BLaER1 (cell line): ENCODE measurements at regions not wholly inside any gene's neighbourhood (a gene's known extent, or its start where the extent isn't known, plus 50 kb on each side); places are given as distances from the start of the nearest gene placed in this dataset.
"Not testable (repeated sequence)": the region's sequence is repeated elsewhere in the genome, so short reads cannot be mapped to it uniquely, and the experiment has no call there.

Experiments
- H3K27ac ChIP-seq: shearing (Covaris generic); formaldehyde crosslinking; 2 replicates; pipeline ENCODE4 v1.8.1; 2022
- H3K27me3 ChIP-seq: shearing (Covaris generic); formaldehyde crosslinking; 2 replicates; pipeline ENCODE4 v1.8.1; 2022
- H3K36me3 ChIP-seq: shearing (Covaris generic); formaldehyde crosslinking; 2 replicates; pipeline ENCODE4 v1.8.1; 2022
- H3K4me1 ChIP-seq: shearing (Covaris generic); formaldehyde crosslinking; 2 replicates; pipeline ENCODE4 v1.8.1; 2022
- H3K4me2 ChIP-seq: shearing (Covaris generic); formaldehyde crosslinking; 2 replicates; pipeline ENCODE4 v1.8.1; 2022
- H3K4me3 ChIP-seq: shearing (Covaris generic); formaldehyde crosslinking; 2 replicates; pipeline ENCODE4 v1.8.1; 2022
- H3K9ac ChIP-seq: shearing (Covaris generic); formaldehyde crosslinking; 2 replicates; pipeline ENCODE4 v1.8.1; 2022
- H3K9me3 ChIP-seq: shearing (Covaris generic); formaldehyde crosslinking; 2 replicates; pipeline ENCODE4 v1.8.1; 2022
- H4K20me1 ChIP-seq: shearing (Covaris generic); formaldehyde crosslinking; 2 replicates; pipeline ENCODE4 v1.8.1; 2022
- Cebpa-rat ChIP-seq: shearing (Covaris generic); IDR thresholded peaks from 2 replicates; pipeline ENCODE4 v1.8.1; 2022

- H3K36me3 ChIP-seq, result peaks cover 7% of the 10 kb centered on the region; the same call in 1 of the 2 replicates
- no peak overlapping the region for H3K27ac ChIP-seq
- TF ChIP-seq Cebpa-rat, result no peak
- H3K4me2 ChIP-seq, result no peak overlapping the region
- no peak overlapping the region for H3K9ac ChIP-seq
- H3K4me1 ChIP-seq, result no peaks in the 10 kb centered on the region
- H3K9me3 ChIP-seq, result peaks cover 8% of the 10 kb centered on the region
- H3K27me3 ChIP-seq, result no peaks in the 10 kb centered on the region
- H3K4me3 ChIP-seq, result no peak overlapping the region
- no peaks in the 10 kb centered on the region for H4K20me1 ChIP-seq
Measured at GRCh38 chr1:120954736-120955135, 65.2 kb downstream of the PPIAL4A start.

GRCh38 chr1:120955961-120956360 is 66.4 kb downstream of the PPIAL4A start:
- not testable (repeated sequence) for H4K20me1 ChIP-seq, H3K27ac ChIP-seq, H3K4me1 ChIP-seq, H3K36me3 ChIP-seq, H3K4me3 ChIP-seq, H3K4me2 ChIP-seq, H3K27me3 ChIP-seq, H3K9ac ChIP-seq
- peaks cover 15% of the 10 kb centered on the region for H3K9me3 ChIP-seq

- H3K27me3 ChIP-seq, H3K4me3 ChIP-seq, H3K9ac ChIP-seq, H3K27ac ChIP-seq, H4K20me1 ChIP-seq, H3K36me3 ChIP-seq, H3K4me2 ChIP-seq, H3K4me1 ChIP-seq, H3K9me3 ChIP-seq: not testable (repeated sequence)
Measured at GRCh38 chr1:120966018-120966417, 76.4 kb downstream of the PPIAL4A start.

GRCh38 chr1:120972863-120973262 is 83.3 kb downstream of the PPIAL4A start:
- H3K9ac ChIP-seq, H4K20me1 ChIP-seq, H3K9me3 ChIP-seq, H3K4me2 ChIP-seq, H3K36me3 ChIP-seq, H3K4me3 ChIP-seq, H3K4me1 ChIP-seq, H3K27me3 ChIP-seq, H3K27ac ChIP-seq: not testable (repeated sequence)

GRCh38 chr1:120973836-120974235 is 84.3 kb downstream of the PPIAL4A start:
- not testable (repeated sequence) for H3K4me2 ChIP-seq, H3K27me3 ChIP-seq, H3K9ac ChIP-seq, H4K20me1 ChIP-seq, H3K36me3 ChIP-seq, H3K27ac ChIP-seq, H3K4me3 ChIP-seq, H3K4me1 ChIP-seq, H3K9me3 ChIP-seq

- H3K9ac ChIP-seq, H3K4me2 ChIP-seq, H4K20me1 ChIP-seq, H3K4me3 ChIP-seq, H3K27ac ChIP-seq, H3K4me1 ChIP-seq, H3K27me3 ChIP-seq, H3K9me3 ChIP-seq, H3K36me3 ChIP-seq: not testable (repeated sequence)
Measured at GRCh38 chr1:120977279-120977678, 87.7 kb downstream of the PPIAL4A start.

GRCh38 chr1:120981489-120982094 is 92.0 kb downstream of the PPIAL4A start:
- not testable (repeated sequence) for H3K4me1 ChIP-seq, H3K9me3 ChIP-seq, H3K27ac ChIP-seq, H3K4me2 ChIP-seq, H3K27me3 ChIP-seq, H3K9ac ChIP-seq, H3K36me3 ChIP-seq, H4K20me1 ChIP-seq, H3K4me3 ChIP-seq

GRCh38 chr1:120994614-120995013 is 105.0 kb downstream of the PPIAL4A start:
- not testable (repeated sequence) for H3K4me2 ChIP-seq, H3K4me1 ChIP-seq, H3K9me3 ChIP-seq, H3K9ac ChIP-seq, H3K27me3 ChIP-seq, H4K20me1 ChIP-seq, H3K27ac ChIP-seq, H3K36me3 ChIP-seq, H3K4me3 ChIP-seq

- not testable (repeated sequence) for H3K27ac ChIP-seq, H3K36me3 ChIP-seq, H3K9ac ChIP-seq, H3K4me3 ChIP-seq, H4K20me1 ChIP-seq, H3K4me2 ChIP-seq, H3K4me1 ChIP-seq, H3K9me3 ChIP-seq, H3K27me3 ChIP-seq
Measured at GRCh38 chr1:120995025-120995424, 105.5 kb downstream of the PPIAL4A start.

GRCh38 chr1:121001090-121001726 is 111.6 kb downstream of the PPIAL4A start:
- not testable (repeated sequence) for H3K4me1 ChIP-seq, H3K9me3 ChIP-seq, H3K27ac ChIP-seq

GRCh38 chr1:121003230-121003629 is 113.7 kb downstream of the PPIAL4A start:
- H3K9ac ChIP-seq, H3K27ac ChIP-seq, H3K9me3 ChIP-seq, H3K4me3 ChIP-seq, H3K36me3 ChIP-seq, H4K20me1 ChIP-seq, H3K27me3 ChIP-seq, H3K4me2 ChIP-seq, H3K4me1 ChIP-seq: not testable (repeated sequence)

More at GRCh38 chr1:121001090-121001726, 111.6 kb downstream of the PPIAL4A start:
- H3K4me2 ChIP-seq, H3K4me3 ChIP-seq, H3K36me3 ChIP-seq, H4K20me1 ChIP-seq, H3K27me3 ChIP-seq, H3K9ac ChIP-seq: not testable (repeated sequence)

- H3K9me3 ChIP-seq, H3K27ac ChIP-seq, H3K4me1 ChIP-seq, H3K27me3 ChIP-seq, H4K20me1 ChIP-seq, H3K4me3 ChIP-seq, H3K4me2 ChIP-seq, H3K36me3 ChIP-seq, H3K9ac ChIP-seq: not testable (repeated sequence)
Measured at GRCh38 chr1:121006826-121007225, 117.3 kb downstream of the PPIAL4A start.

- H4K20me1 ChIP-seq, H3K9me3 ChIP-seq, H3K4me3 ChIP-seq, H3K4me1 ChIP-seq, H3K27ac ChIP-seq, H3K36me3 ChIP-seq, H3K4me2 ChIP-seq, H3K9ac ChIP-seq, H3K27me3 ChIP-seq: not testable (repeated sequence)
Measured at GRCh38 chr1:121007755-121008154, 118.2 kb downstream of the PPIAL4A start.

GRCh38 chr1:121008512-121009215 is 119.1 kb downstream of the PPIAL4A start:
- H3K27ac ChIP-seq, H4K20me1 ChIP-seq, H3K4me1 ChIP-seq, H3K27me3 ChIP-seq, H3K4me3 ChIP-seq, H3K9ac ChIP-seq, H3K9me3 ChIP-seq, H3K4me2 ChIP-seq, H3K36me3 ChIP-seq: not testable (repeated sequence)
